ENCODE measurements at regions not wholly inside any gene's neighbourhood (a gene's known extent, or its start where the extent isn't known, plus 50 kb on each side); places are given as distances from the start of the nearest gene placed in this dataset.

DNA sequence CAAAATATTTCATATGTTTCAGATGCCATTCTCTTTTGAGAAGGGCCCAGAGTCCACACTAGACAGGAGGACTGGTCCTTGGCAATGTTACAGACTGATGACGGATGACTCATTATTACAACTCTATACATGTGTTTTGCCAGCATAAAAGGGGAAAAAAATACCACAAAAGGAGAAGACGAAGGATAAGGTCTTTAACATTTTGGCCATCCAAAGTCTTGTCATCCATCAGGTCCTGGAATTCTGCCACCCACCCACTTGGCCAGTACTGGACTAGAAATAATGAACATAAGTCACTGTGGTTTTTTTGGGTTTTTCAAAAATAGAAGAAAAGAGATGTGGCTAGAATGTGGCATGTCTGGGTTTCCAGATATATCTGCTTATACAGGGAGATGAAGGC is 57.7 kb upstream of the BDNF start:
- no peak for DNase-seq

DNA sequence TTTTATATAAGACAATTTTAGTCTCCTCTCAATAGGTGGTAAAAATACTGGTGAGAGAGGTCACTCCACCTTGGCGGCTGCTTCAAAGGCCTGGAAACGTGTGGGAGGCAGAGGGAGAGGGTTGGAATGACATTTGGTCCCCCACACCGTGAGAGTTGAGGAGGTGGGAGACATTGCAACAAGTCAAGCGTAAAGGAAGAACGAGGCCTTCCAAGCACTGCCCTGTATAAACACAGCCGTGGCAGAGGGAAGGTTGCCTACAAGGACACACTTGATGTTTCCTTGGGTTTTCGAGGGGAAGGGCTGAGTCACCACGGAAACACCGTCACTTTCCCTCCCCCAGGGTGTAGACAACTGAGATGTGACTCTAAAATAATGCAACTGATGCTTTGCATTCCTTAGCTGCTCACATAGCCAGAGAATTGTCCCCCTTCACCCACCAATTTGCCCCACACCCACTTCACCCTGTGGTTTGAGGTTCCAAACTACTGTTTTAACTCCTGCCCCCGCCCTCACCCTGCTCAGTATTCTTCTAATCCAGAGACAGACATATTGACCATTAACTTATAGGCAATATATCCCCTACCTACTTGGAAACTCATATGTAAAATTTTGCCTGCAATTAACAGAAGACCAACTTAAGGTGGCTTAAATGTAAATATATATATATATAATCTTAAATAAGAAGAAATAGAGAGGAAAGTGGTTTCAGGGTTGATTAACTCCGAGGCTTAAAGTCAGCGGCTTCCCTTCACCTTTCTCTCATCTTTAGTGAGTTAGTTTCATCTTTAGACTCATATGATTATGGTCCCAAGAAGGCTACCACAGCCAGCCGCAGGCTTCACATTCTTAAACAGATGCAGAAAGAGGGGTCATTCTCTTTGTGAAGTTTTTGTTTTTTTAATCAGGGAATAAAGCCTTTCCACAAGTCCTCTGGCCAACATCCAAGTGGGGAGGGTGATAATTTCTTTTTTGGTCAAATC is 54.1 kb upstream of the BDNF start:
- DNase-seq, result no peak
